AG04450 (cell line): ENCODE measurements at regions not wholly inside any gene's neighbourhood (a gene's known extent, or its start where the extent isn't known, plus 50 kb on each side); places are given as distances from the start of the nearest gene placed in this dataset.

Source experiments
- CTCF ChIA-PET: fragments of 300-600, 350-600 bp; formaldehyde crosslinking; extraction: SDS; loops from one replicate; lab custom pipeline; 2022; ENCODE audit warnings: antibody characterized with exemption, inconsistent platforms; lab: Charles Lee
- POLR2A ChIA-PET: fragments of 350-600 bp; formaldehyde crosslinking; extraction: SDS; loops from one replicate; lab custom pipeline; 2021; ENCODE audit warnings: antibody characterized with exemption, inconsistent platforms; lab: Yijun Ruan, JAX
- DNase-seq: peaks from one replicate; pipeline ENCODE4 v3.0.0-alpha.2; 2011; ENCODE audit warnings: low read depth, low spot score
- H3K27ac ChIP-seq: one replicate; pipeline ENCODE4 v1.5.1; 2012; ENCODE audit warnings: low read depth, low read length, control low read depth
- H3K27me3 ChIP-seq: one replicate; pipeline ENCODE4 v1.6.0; 2012; ENCODE audit warnings: low read length; ENCODE audit not compliant: control insufficient read depth, insufficient read depth
- H3K4me3 ChIP-seq: 2 replicates; pipeline ENCODE4 v1.5.1; 2011; ENCODE audit warnings: mild to moderate bottlenecking, low read depth, low read length, control low read depth
- H3K9me3 ChIP-seq: 2 replicates; pipeline ENCODE4 v1.5.1; 2012; ENCODE audit warnings: low read length; ENCODE audit not compliant: control insufficient read depth, insufficient read depth
- TF ChIP-seq, protein P1 (sequence below): IDR thresholded peaks from 2 replicates; pipeline ENCODE4 v1.5.1; 2011; ENCODE audit warnings: low read depth, low read length, control low read depth, inconsistent platforms

DNA sequence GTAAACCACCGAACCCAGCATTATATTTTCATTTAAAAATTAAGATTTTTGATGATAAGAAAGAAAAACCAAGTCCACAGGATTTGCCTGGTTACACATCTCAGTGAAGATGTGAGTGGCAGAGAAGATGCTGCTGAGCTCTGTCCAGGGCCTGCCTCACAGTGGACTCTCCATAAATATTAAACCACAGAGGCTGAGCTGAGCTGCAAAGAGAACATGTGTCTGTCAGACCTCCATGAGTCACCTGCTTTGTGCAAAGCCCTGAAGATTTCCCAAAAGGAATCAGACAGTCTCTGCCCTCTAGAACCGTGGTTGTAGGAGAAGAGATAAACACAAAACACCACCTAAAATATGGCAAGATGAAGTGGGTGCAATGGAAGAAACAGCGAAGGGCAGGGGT is 127.2 kb upstream of the TSC22D1 start:
- Histone ChIP-seq H3K27me3 (no peaks in the 10 kb centered on the region), H3K4me3 (no peak overlapping the region), H3K9me3 (peaks cover 4% of the 10 kb centered on the region), H3K27ac (no peak overlapping the region)
- TF ChIP-seq, protein P1, sequence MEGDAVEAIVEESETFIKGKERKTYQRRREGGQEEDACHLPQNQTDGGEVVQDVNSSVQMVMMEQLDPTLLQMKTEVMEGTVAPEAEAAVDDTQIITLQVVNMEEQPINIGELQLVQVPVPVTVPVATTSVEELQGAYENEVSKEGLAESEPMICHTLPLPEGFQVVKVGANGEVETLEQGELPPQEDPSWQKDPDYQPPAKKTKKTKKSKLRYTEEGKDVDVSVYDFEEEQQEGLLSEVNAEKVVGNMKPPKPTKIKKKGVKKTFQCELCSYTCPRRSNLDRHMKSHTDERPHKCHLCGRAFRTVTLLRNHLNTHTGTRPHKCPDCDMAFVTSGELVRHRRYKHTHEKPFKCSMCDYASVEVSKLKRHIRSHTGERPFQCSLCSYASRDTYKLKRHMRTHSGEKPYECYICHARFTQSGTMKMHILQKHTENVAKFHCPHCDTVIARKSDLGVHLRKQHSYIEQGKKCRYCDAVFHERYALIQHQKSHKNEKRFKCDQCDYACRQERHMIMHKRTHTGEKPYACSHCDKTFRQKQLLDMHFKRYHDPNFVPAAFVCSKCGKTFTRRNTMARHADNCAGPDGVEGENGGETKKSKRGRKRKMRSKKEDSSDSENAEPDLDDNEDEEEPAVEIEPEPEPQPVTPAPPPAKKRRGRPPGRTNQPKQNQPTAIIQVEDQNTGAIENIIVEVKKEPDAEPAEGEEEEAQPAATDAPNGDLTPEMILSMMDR: no peak
- ChIA-PET POLR2A (no interaction called here), CTCF (no interaction called here)
- DNase-seq: no peak

DNA sequence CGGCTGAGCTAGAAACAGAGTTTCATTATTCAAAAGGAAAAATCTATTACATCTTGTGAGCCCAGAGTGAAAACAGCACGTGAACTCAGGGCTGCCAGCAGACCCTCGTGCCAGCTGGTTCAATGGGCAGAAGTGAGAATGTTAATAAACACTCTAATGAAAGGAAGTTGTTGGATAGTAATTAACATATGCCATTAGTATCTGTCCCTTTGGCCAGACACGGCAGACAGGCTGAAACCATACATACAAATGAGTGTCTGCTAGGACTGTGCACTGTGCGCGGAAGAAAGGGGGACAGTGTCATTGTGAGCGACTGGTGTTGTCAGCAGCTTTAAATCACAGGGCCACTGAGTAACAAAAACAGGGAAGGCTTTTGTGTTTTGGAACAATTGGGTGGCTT is 121.9 kb upstream of the TSC22D1 start:
- ChIA-PET CTCF (no interaction called here), POLR2A (no interaction called here)
- TF ChIP-seq, protein P1: no peak
- Histone ChIP-seq H3K27ac (no peak overlapping the region), H3K9me3 (no peaks in the 10 kb centered on the region), H3K27me3 (peaks cover 2% of the 10 kb centered on the region), H3K4me3 (no peak overlapping the region)
- no peak for DNase-seq

DNA sequence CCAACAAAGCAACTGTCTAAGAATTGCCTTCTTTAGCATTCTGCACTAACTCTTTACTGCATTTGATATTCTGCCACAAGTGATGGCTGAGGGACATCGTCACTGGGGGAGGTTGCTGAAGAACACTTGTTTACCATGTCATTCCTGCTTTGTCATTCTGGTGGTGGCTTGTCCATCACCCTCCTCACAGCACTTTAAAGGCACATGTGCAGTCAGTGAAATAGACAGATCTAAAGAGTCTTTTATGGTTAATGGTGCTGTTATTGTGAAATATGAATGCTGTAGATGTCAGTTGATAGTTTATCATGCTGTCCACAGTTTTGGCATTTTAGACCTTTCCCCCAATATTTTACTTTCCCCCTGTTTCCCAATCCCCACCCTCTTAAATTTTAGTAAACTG is 120.9 kb upstream of the TSC22D1 start:
- no peak for DNase-seq
- ChIA-PET CTCF (no interaction called here), POLR2A (no interaction called here)
- Histone ChIP-seq H3K27me3 (peaks cover 2% of the 10 kb centered on the region), H3K27ac (no peak overlapping the region), H3K4me3 (no peak overlapping the region), H3K9me3 (no peaks in the 10 kb centered on the region)
- TF ChIP-seq, protein P1: no peak

DNA sequence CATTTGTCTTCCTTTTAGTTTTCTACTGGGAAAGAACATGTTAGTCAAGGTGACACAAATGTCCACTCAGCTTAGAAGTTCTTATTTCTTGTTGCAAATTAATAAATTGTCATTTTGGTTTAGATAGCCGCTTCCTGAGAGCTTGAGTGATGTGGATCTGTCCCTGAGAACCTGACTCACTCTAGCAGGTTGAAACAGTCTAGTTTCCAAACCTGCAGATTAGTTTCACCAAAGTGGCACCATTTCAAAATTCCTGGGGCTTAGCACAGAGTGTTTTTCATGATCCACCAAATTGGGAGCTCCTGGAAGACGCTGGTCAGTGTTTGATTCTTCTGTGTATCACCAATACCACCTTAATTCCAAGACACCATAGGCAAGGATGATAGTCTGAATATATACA is 119.4 kb upstream of the TSC22D1 start:
- Histone ChIP-seq H3K9me3 (no peaks in the 10 kb centered on the region), H3K27me3 (peaks cover 2% of the 10 kb centered on the region), H3K27ac (no peak overlapping the region), H3K4me3 (no peak overlapping the region)
- ChIA-PET POLR2A (no interaction called here), CTCF (interaction anchor here (0.6 kb wide), 1 partner anchor 108 kb away, joined by 4 read pairs; no protein-coding TSS in a partner anchor)
- no peak for DNase-seq
- TF ChIP-seq, protein P1: no peak

DNA sequence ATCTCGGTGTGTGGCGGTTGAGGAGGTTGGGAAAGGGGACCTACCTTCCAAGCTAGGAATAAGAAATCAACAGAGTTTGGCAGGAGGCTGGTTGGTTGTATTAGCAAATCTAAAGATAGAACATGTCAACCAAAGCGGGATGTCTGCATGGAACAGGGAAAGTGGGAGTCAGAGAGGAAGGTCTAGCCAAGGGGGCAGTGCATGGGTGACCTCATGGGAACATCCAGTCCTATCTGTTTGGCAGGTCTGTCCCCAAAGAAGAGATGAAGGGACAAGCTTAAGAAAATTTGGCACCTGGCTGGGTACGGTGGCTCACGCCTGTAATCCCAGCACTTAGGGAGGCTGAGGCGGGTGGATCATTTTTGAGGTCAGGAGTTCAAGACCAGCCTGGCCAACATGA is 118.7 kb upstream of the TSC22D1 start:
- no peak overlapping the region for H3K27ac ChIP-seq
- ChIA-PET POLR2A (no interaction called here), CTCF (no interaction called here)
- no peaks in the 10 kb centered on the region for H3K9me3 ChIP-seq
- H3K4me3 ChIP-seq: no peak overlapping the region
- DNase-seq: no peak
- TF ChIP-seq, protein P1: no peak
- peaks cover 2% of the 10 kb centered on the region for H3K27me3 ChIP-seq
